ENCODE measurements at regions not wholly inside any gene's neighbourhood (a gene's known extent, or its start where the extent isn't known, plus 50 kb on each side); places are given as distances from the start of the nearest gene placed in this dataset.

- ChIA-PET CTCF (interaction anchor here (0.5 to 1.1 kb wide), 2 partner anchors 13 to 47 kb away, joined by 3 read pairs; no protein-coding TSS in a partner anchor), POLR2A (no interaction called here)
- Mint-ChIP-seq H3K4me3 (ENCODE audit: unreplicated experiment) (no peak overlapping the region), H3K9me3 (ENCODE audit: unreplicated experiment) (no peaks in the 10 kb centered on the region), H3K36me3 (ENCODE audit: insufficient read depth, unreplicated experiment) (no peaks in the 10 kb centered on the region), H3K4me1 (ENCODE audit: insufficient read depth, unreplicated experiment) (no peaks in the 10 kb centered on the region), H3K27ac (ENCODE audit: low read depth, unreplicated experiment) (no peak overlapping the region), H3K27me3 (ENCODE audit: insufficient read depth, unreplicated experiment) (peaks cover 10% of the 10 kb centered on the region)
- intact Hi-C loops (cut with micrococcal nuclease): no loop called here
- TF ChIP-seq CTCF (IDR thresholded peaks at IDR 0.05; ENCODE audit: unreplicated experiment): no peak
- no TSS peak for BruUV-seq (replicated peaks)
- DNase-seq (ENCODE audit: unreplicated experiment): no peak
Observed at GRCh38 chr7:152905949-152906348, 146.4 kb downstream of the ACTR3B start.

- CTCF ChIA-PET: interaction anchor here (1.1 kb wide), 1 partner anchor 48 kb away, joined by 3 read pairs; no protein-coding TSS in a partner anchor
- POLR2A ChIA-PET: no interaction called here
- no TSS peak for BruUV-seq (replicated peaks)
- Mint-ChIP-seq H3K27me3 (ENCODE audit: insufficient read depth, unreplicated experiment) (peaks cover 10% of the 10 kb centered on the region), H3K4me3 (ENCODE audit: unreplicated experiment) (no peak overlapping the region), H3K9me3 (ENCODE audit: unreplicated experiment) (no peaks in the 10 kb centered on the region), H3K27ac (ENCODE audit: low read depth, unreplicated experiment) (no peak overlapping the region), H3K4me1 (ENCODE audit: insufficient read depth, unreplicated experiment) (no peaks in the 10 kb centered on the region), H3K36me3 (ENCODE audit: insufficient read depth, unreplicated experiment) (no peaks in the 10 kb centered on the region)
- no peak for DNase-seq (ENCODE audit: unreplicated experiment)
- intact Hi-C loops (cut with micrococcal nuclease): no loop called here
- no peak for TF ChIP-seq CTCF (IDR thresholded peaks at IDR 0.05; ENCODE audit: unreplicated experiment)
Observed at GRCh38 chr7:152907042-152907761, 147.7 kb downstream of the ACTR3B start.

GRCh38 chr7:152909280-152909679, 149.7 kb downstream of the ACTR3B start:
- Mint-ChIP-seq H3K27me3 (ENCODE audit: insufficient read depth, unreplicated experiment) (peaks cover 4% of the 10 kb centered on the region), H3K4me1 (ENCODE audit: insufficient read depth, unreplicated experiment) (no peaks in the 10 kb centered on the region), H3K36me3 (ENCODE audit: insufficient read depth, unreplicated experiment) (no peaks in the 10 kb centered on the region), H3K27ac (ENCODE audit: low read depth, unreplicated experiment) (no peak overlapping the region), H3K4me3 (ENCODE audit: unreplicated experiment) (no peak overlapping the region), H3K9me3 (ENCODE audit: unreplicated experiment) (no peaks in the 10 kb centered on the region)
- no TSS peak for BruUV-seq (replicated peaks)
- no peak for TF ChIP-seq CTCF (IDR thresholded peaks at IDR 0.05; ENCODE audit: unreplicated experiment)
- intact Hi-C loops (cut with micrococcal nuclease): no loop called here
- no peak for DNase-seq (ENCODE audit: unreplicated experiment)
- CTCF ChIA-PET: no interaction called here
- POLR2A ChIA-PET: no interaction called here

- H3K9me3 Mint-ChIP-seq (ENCODE audit: unreplicated experiment): no peaks in the 10 kb centered on the region
- no peak overlapping the region for H3K4me3 Mint-ChIP-seq (ENCODE audit: unreplicated experiment)
- POLR2A ChIA-PET: no interaction called here
- intact Hi-C loops (cut with micrococcal nuclease): no loop called here
- H3K27me3 Mint-ChIP-seq (ENCODE audit: insufficient read depth, unreplicated experiment): no peaks in the 10 kb centered on the region
- TF ChIP-seq CTCF (IDR thresholded peaks at IDR 0.05; ENCODE audit: unreplicated experiment): no peak
- no peaks in the 10 kb centered on the region for H3K36me3 Mint-ChIP-seq (ENCODE audit: insufficient read depth, unreplicated experiment)
- CTCF ChIA-PET: interaction anchor here (0.8 kb wide), 1 partner anchor 10 kb away, joined by 4 read pairs; no protein-coding TSS in a partner anchor
- H3K4me1 Mint-ChIP-seq (ENCODE audit: insufficient read depth, unreplicated experiment): no peaks in the 10 kb centered on the region
- BruUV-seq (replicated peaks): no TSS peak
- H3K27ac Mint-ChIP-seq (ENCODE audit: low read depth, unreplicated experiment): no peak overlapping the region
- no peak for DNase-seq (ENCODE audit: unreplicated experiment)
Observed at GRCh38 chr7:152909683-152910544, 150.4 kb downstream of the ACTR3B start.
